Tibial nerve (tissue), 4 donors: ENCODE measurements at regions not wholly inside any gene's neighbourhood (a gene's known extent, or its start where the extent isn't known, plus 50 kb on each side); places are given as distances from the start of the nearest gene placed in this dataset.
"Not testable (repeated sequence)": the region's sequence is repeated elsewhere in the genome, so short reads cannot be mapped to it uniquely, and the experiment has no call there.

Experiments used
- EP300 ChIP-seq, 2 donors: sonication (generic); formaldehyde crosslinking; IDR thresholded peaks; one replicate each; pipeline ENCODE4 v1.6.1; 2017; ENCODE audit warnings: antibody characterized with exemption in 2 of 2, mild to moderate bottlenecking in 1 of 2
- POLR2A ChIP-seq, 2 donors: fragments of 450-650 bp; IDR thresholded peaks; one replicate each; pipeline ENCODE4 v1.6.1; 2017; ENCODE audit warnings: antibody characterized with exemption in 2 of 2, mild to moderate bottlenecking in 2 of 2, moderate library complexity in 2 of 2
- TF ChIP-seq, protein P1 (sequence below), 5 experiments: fragments of 200-600 bp in 3 of 5; fragments of 450-650 bp in 2 of 5; sonication (generic) in 3 of 5; IDR thresholded peaks; one replicate each; pipeline ENCODE4 v1.5.1; 2016 to 2019; ENCODE audit warnings: antibody characterized with exemption in 5 of 5, mild to moderate bottlenecking in 3 of 5, moderate library complexity in 2 of 5

DNA sequence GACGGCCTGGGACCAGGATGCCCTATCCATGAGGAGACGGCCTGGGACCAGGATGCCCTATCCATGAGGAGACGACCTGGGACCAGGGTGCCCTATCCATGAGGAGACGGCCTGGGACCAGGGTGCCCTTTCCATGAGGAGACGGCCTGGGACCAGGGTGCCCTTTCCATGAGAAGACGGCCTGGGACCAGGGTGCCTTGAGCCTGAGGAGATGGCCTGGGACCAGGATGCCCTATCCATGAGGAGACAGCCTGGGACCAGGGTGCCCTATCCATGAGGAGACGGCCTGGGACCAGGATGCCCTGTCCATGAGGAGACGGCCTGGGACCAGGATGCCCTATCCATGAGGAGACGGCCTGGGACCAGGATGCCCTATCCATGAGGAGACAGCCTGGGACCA is 58.6 kb upstream of the VIPR2 start:
- not testable (repeated sequence) for TF ChIP-seq POLR2A, EP300 (IDR thresholded peaks at IDR 0.05)
- TF ChIP-seq, protein P1, sequence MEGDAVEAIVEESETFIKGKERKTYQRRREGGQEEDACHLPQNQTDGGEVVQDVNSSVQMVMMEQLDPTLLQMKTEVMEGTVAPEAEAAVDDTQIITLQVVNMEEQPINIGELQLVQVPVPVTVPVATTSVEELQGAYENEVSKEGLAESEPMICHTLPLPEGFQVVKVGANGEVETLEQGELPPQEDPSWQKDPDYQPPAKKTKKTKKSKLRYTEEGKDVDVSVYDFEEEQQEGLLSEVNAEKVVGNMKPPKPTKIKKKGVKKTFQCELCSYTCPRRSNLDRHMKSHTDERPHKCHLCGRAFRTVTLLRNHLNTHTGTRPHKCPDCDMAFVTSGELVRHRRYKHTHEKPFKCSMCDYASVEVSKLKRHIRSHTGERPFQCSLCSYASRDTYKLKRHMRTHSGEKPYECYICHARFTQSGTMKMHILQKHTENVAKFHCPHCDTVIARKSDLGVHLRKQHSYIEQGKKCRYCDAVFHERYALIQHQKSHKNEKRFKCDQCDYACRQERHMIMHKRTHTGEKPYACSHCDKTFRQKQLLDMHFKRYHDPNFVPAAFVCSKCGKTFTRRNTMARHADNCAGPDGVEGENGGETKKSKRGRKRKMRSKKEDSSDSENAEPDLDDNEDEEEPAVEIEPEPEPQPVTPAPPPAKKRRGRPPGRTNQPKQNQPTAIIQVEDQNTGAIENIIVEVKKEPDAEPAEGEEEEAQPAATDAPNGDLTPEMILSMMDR (IDR thresholded peaks at IDR 0.05): not testable (repeated sequence)
